HG03064 (cell line): ENCODE measurements at regions not wholly inside any gene's neighbourhood (a gene's known extent, or its start where the extent isn't known, plus 50 kb on each side); places are given as distances from the start of the nearest gene placed in this dataset.

ENCODE experiments used
- ATAC-seq: cut with Tn5 transposase; IDR thresholded peaks from one replicate; pipeline ENCODE4 v1.9.1; 2021; ENCODE audit warnings: low read depth; ENCODE audit not compliant: unreplicated experiment

DNA sequence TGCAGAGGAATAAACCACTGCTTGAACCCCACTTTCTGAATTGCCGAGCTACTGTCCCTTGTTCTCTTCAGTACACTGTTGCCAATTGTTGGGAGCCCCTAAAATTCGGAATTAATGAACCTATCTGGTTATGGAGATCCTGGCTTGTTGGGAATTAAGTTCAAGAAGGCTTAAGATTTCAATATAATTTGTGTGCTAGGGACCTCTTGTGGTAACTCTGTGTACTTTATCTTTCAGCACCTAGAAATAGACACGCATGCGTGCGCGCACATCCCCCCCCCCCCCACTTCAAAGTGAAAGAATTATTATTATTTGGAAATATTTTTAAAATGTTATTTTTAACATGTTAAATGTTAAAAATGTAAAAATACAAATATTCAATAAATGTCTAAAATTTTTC is 53.3 kb upstream of the FAM169A start:
- ATAC-seq = no peak

DNA sequence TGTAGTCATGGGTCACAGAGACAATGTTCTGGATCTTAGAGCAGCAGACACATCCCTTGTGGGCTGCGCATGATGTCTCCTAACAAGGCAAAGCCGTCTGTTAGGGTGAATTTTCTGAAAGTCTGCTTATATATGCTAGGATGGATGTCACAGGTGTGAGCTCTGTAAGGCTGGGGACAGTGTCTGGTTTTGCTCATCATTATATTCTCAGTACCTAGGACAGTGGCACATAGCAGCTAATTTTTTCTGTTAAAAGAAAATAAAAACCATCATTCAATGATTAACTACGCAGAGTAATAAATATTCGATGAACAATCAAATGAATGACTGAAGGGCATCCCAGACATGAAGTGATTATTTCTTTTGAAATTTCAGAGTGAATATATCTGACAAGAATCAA is 52.9 kb upstream of the FAM169A start:
- no peak for ATAC-seq

DNA sequence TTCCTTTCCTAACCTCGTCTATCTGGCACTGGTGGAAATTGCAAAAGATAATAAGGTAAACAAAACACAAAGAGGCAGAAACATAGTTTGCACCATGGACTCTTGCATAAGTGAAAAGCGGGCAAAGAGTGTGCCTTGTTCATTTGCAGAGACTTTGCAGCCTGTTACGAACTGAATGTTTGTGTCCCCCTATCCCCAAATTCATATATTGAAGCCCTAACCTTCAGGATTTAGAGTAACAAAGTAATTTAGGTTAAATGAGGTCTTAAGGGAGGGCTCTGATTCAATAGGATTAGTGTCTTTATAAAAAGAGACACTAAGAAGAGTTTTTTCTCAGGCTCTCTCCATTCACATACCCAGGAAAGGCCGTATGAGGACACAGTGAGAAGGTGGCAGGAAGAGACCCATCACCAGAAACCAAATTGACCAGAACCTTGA is 52.1 kb upstream of the FAM169A start:
- ATAC-seq = no peak

DNA sequence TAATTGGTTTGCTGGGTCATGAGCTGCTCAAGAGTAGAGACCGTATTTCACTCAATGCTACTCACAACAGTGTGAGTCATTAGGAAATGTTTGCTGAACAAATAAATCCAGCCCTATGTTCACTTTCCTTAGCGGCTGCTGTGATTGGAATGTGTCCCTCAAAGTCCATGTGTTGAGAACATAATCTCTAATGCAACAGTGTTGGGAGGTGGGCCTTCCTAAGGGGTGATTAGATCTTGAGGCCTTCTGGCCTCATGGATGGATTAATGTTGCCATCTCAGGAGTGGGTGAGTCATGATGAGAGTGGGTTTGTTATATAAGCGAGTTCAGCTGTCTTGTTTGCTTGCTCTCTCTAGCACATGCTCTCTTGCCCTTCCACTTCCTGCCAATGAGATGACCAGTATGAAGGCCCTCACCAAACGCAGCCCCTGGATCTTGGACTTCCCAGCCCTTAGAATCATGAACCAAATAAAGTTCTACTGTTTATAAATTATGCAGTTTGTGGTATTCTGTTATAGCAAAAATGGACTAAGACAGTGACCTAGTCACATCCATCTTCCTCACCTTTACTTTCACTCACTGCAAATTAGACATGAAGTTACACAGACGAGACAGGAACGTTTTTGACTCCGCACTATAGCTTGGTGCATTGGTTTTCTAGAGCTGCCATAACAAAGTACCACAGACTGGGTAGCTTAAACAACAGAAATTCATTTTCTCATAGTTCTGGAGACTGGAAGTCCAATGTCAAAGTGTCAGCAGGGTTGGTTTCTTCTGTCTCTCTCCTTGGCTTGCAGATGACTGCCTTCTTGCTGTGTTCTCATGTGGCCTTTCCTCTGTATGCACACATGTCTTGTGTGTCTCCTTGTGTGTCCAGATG is 50.9 kb upstream of the FAM169A start:
- ATAC-seq = no peak
